ENCODE measurements at regions not wholly inside any gene's neighbourhood (a gene's known extent, or its start where the extent isn't known, plus 50 kb on each side); places are given as distances from the start of the nearest gene placed in this dataset.
"Not testable (repeated sequence)": the region's sequence is repeated elsewhere in the genome, so short reads cannot be mapped to it uniquely, and the experiment has no call there.

DNA sequence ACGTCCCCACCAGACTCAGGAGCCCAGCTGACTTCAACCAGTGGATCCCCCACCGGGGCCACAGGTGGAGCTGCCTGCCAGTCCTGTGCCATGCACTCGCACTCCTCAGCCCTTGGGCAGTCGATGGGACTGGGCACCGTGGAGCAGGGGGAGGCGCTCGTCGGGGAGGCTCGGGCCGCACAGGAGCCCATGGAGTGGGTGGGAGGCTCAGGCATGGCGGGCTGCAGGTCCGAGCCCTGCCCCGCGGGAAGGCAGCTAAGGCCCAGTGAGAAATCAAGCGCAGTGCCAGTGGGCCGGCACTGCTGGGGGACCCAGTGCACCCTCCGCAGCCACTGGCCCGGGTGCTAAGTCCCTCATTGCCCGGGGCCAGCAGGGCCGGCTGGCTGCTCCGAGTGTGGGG, 52.3 kb upstream of the LRRC30 start:
- not testable (repeated sequence) for H3K36me3 ChIP-seq, ATAC-seq, H3K4me1 ChIP-seq, H3K27ac ChIP-seq, H3K27me3 ChIP-seq, H3K4me3 ChIP-seq, H3K9me3 ChIP-seq
- WGBS, 2 donors (ENCODE audit: low coverage in 1 of 2) = no CpG with 5 or more reads among the region's 21 CpGs

DNA sequence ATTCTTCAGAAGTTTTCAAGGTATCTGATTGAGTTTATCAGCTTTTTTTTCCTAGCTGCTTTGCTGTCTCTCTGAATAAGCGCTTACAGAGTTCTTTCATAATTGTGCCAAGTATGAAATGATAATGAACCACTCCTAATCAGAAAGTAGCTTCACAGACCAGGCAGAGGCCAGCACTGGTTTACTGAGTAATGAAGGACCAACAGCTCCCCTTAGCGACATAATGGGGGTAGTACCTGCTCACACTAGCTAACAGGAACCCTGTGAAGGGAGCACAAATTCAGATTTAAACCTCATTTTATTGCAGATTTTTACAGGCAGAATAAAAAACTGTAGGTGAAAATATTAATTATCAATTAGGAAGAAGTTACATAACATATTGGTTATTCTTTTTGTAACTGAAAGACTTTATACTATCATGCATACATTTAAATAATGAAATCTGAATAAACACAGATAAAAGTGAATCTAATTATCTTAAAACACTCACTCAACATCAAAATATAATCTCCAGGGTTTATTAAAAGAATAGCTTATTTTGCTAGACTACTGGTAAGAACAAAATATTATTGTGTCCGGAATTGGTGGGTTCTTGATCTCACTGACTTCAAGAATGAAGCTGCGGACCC, 53.7 kb upstream of the LRRC30 start:
- no peak for TF ChIP-seq POLR2A (IDR thresholded peaks at IDR 0.05)
- no peak for TF ChIP-seq EP300 (IDR thresholded peaks at IDR 0.05)
- no peak for TF ChIP-seq POLR2AphosphoS5 (IDR thresholded peaks at IDR 0.05)
- TF ChIP-seq, protein P1, sequence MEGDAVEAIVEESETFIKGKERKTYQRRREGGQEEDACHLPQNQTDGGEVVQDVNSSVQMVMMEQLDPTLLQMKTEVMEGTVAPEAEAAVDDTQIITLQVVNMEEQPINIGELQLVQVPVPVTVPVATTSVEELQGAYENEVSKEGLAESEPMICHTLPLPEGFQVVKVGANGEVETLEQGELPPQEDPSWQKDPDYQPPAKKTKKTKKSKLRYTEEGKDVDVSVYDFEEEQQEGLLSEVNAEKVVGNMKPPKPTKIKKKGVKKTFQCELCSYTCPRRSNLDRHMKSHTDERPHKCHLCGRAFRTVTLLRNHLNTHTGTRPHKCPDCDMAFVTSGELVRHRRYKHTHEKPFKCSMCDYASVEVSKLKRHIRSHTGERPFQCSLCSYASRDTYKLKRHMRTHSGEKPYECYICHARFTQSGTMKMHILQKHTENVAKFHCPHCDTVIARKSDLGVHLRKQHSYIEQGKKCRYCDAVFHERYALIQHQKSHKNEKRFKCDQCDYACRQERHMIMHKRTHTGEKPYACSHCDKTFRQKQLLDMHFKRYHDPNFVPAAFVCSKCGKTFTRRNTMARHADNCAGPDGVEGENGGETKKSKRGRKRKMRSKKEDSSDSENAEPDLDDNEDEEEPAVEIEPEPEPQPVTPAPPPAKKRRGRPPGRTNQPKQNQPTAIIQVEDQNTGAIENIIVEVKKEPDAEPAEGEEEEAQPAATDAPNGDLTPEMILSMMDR (IDR thresholded peaks at IDR 0.05) = peak in 3 of 4 experiments; percentile 63 to 80 (median 67)
- no peaks in the 10 kb centered on the region for H3K9me3 ChIP-seq
- ATAC-seq = peak; percentile 62
- no peaks in the 10 kb centered on the region for H3K36me3 ChIP-seq
- H3K27ac ChIP-seq = no peak overlapping the region
- no peak overlapping the region for H3K4me3 ChIP-seq
- WGBS, 2 donors (ENCODE audit: low coverage in 1 of 2) = 40 to 51% methylated on average over 3 to 4 of the region's 4 CpGs
- H3K27me3 ChIP-seq = peaks cover 8% of the 10 kb centered on the region
- H3K4me1 ChIP-seq = no peaks in the 10 kb centered on the region

DNA sequence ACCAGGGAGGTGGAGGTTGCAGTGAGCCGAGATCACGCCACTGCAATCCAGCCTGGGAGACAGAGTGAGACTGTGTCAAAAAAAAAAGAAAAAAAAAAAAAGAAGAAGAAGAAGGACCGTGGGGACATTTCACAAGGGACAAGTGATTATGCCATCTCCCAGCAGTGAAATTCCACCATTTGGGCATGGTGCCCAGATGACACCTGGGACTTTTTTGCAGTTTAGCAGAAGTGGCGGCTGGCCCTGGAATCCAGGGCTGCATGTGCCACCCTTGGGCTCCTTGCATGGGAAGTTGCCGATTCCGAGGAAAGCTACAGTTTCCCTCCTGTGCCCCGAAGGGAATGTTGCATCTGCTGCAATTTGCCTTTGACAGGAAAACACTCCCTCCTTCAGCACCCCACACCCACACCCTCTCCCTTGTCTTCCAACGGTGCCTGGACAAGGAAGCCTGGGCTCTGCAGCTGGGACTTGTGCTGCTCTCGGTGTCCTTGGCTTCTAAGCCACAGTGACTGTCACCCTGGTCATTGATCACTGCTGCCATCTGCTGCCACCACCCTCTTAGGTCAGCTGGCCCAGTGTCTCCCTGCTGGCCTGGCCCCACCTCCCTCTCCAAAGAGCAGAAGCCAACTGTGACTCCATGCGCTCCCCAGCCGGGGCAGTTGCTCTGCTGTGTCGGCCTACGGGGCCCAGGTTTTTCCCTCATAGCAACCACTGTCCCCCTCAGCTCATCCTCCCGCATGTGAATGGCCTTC, 56.4 kb upstream of the LRRC30 start:
- no peaks in the 10 kb centered on the region for H3K9me3 ChIP-seq
- H3K27me3 ChIP-seq = peaks cover 8% of the 10 kb centered on the region
- no peak for ATAC-seq
- no peaks in the 10 kb centered on the region for H3K4me1 ChIP-seq
- 82% methylated on average over 9 of the region's 14 CpGs; no CpG with 5 or more reads in 1 of the 2 donors for WGBS, 2 donors (ENCODE audit: low coverage in 1 of 2)
- no peaks in the 10 kb centered on the region for H3K36me3 ChIP-seq
- TF ChIP-seq, protein P1 (IDR thresholded peaks at IDR 0.05) = no peak
- no peak overlapping the region for H3K27ac ChIP-seq
- H3K4me3 ChIP-seq = no peak overlapping the region

DNA sequence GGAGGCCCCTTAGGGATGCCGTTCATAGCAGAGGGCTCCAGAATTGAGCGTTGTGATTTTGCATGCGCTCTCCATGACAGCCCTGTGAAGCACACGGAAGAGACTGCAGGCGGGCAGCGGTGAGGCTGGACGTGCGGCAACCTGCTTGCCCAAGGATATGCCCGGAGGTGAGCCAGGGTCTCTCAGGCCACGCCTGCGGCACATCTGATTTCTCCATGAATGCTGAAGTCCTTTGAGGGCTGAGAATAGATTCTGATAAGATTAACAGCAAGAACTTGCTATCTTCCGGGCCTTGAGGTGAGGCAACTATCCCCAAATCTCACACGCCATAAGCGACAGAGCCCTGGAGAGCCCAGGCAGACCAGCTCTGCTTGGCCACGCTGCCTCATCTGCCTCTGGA, 55.6 kb upstream of the LAMA1 start:
- WGBS, 2 donors (ENCODE audit: low coverage in 1 of 2) = 90 to 100% methylated on average over 3 to 8 of the region's 15 CpGs

DNA sequence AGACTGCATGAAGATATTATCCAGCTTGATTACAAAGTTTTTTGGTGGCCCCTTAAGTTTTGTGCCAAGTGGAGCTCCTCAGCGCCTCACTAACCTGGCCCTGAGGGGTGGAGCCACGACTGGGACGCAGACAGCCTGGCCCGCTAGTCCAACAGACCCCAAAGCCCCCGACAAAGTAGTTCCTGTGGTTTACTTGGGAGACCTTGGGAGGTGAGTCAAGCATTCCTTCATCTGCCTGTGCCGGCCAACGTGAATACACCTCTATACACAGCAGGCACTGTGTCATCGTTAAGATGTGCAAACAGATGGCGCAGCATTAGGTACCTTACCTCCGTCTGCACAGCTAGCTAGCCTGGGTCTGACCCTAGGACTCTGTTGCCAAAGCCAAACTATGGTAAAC, 55.0 kb upstream of the LAMA1 start:
- WGBS, 2 donors (ENCODE audit: low coverage in 1 of 2) = 80 to 89% methylated on average over 1 to 3 of the region's 10 CpGs
- no peaks in the 10 kb centered on the region for H3K4me1 ChIP-seq
- TF ChIP-seq POLR2A (IDR thresholded peaks at IDR 0.05) = no peak
- TF ChIP-seq EP300 (IDR thresholded peaks at IDR 0.05) = no peak
- TF ChIP-seq POLR2AphosphoS5 (IDR thresholded peaks at IDR 0.05) = no peak
- TF ChIP-seq, protein P1 (IDR thresholded peaks at IDR 0.05) = no peak

More for the DNA sequence above, 55.6 kb upstream of the LAMA1 start:
- TF ChIP-seq EP300 (IDR thresholded peaks at IDR 0.05) = no peak
- no peak for TF ChIP-seq POLR2A (IDR thresholded peaks at IDR 0.05)
- ATAC-seq = no peak
- Histone ChIP-seq H3K4me1 (no peaks in the 10 kb centered on the region), H3K36me3 (no peaks in the 10 kb centered on the region), H3K4me3 (no peak overlapping the region), H3K27ac (no peak overlapping the region), H3K27me3 (peaks cover under 1% of the 10 kb centered on the region), H3K9me3 (no peaks in the 10 kb centered on the region)

DNA sequence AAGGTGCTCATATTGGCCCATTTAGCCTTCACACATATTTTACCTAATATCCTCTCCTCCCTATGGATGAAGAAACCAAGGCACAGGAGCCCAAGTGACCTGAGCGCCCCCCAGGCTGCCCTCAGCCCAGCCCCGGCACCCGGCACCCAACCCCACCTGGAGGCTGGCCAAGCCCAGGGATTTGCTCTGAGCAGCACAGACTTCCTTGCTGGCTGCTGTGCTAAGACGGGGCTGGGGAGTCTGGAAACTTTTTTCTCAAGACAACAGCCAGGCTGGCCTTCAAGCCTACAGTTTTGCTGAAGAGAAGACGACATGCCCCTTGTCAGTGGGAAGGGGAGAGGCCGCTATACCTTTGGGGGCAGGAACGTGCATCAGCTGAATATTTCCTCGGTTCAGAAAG, 52.7 kb upstream of the LAMA1 start:
- H3K4me1 ChIP-seq = no peaks in the 10 kb centered on the region
- H3K9me3 ChIP-seq = no peaks in the 10 kb centered on the region
- no peak for ATAC-seq
- H3K36me3 ChIP-seq = no peaks in the 10 kb centered on the region
- no peak overlapping the region for H3K27ac ChIP-seq
- H3K4me3 ChIP-seq = no peak overlapping the region
- TF ChIP-seq POLR2AphosphoS5 (IDR thresholded peaks at IDR 0.05) (no peak), POLR2A (IDR thresholded peaks at IDR 0.05) (no peak)
- WGBS, 2 donors (ENCODE audit: low coverage in 1 of 2) = 28 to 81% methylated on average over 4 to 6 of the region's 8 CpGs
- no peaks in the 10 kb centered on the region for H3K27me3 ChIP-seq

More for the DNA sequence above, 55.0 kb upstream of the LAMA1 start:
- no peaks in the 10 kb centered on the region for H3K36me3 ChIP-seq
- no peak overlapping the region for H3K27ac ChIP-seq
- ATAC-seq = no peak
- no peaks in the 10 kb centered on the region for H3K9me3 ChIP-seq
- no peak overlapping the region for H3K4me3 ChIP-seq
- H3K27me3 ChIP-seq = no peaks in the 10 kb centered on the region

Data from gastroesophageal sphincter (tissue), 4 donors.